ENCODE measurements at regions not wholly inside any gene's neighbourhood (a gene's known extent, or its start where the extent isn't known, plus 50 kb on each side); places are given as distances from the start of the nearest gene placed in this dataset.

DNA sequence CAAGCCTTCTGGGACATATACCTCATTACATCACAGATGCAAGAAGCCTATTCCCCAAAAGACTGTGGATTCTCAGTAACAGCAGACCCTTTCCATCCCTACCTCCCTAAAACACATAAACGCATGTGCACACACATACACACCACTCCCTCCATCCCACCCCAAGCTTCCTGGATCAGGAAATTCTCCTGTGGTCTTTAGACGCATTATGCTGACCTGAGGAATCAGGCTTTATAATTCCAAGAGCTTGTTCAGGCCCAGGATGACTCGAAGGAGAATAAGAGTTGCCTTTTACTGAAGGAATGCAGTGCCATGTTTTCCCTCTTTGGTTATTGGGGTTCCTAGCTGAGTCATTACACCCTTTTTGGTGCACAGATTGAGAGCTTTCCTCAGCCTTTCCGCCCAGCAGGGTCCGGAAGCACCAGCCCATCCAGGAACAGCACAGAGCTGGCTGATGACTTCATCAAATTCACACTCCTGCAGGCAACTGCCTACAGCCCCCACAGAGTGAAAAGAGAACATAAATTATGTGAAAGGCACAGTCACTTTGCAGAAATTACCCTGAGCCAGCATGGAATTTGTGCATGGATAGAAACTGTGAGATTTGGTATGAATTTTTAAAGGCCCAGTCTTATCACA is 385.0 kb upstream of the TRPC7 start:
- no peak for FAIRE-seq
- Histone ChIP-seq H3K4me1 (0 out of 3 replicates have a peak, but pooled peaks cover 3% of the 10 kb centered on the region), H3K9me3 (no peaks in the 10 kb centered on the region), H3K4me3 (no peak overlapping the region), H3K4me2 (no peak overlapping the region), H3K27ac (no peak overlapping the region)
- no peak for ATAC-seq
- no peak for DNase-seq (ENCODE audit: low read depth in 1 of 2, low spot score in 1 of 2)
- CTCF ChIA-PET: interaction anchor here (1.0 to 1.2 kb wide), 3 partner anchors 19 to 500 kb away, joined by 3 to 4 read pairs (median 3); no protein-coding TSS in a partner anchor
- WGBS (ENCODE audit: missing lambda C conversion rate): 39% methylated on average over 5 of the region's 5 CpGs
- POLR2A ChIA-PET: no interaction called here
- TF ChIP-seq MYC (IDR thresholded peaks at IDR 0.05; ENCODE audit: borderline replicate concordance, low read length) (no peak), E2F6 (IDR thresholded peaks at IDR 0.05; ENCODE audit: borderline replicate concordance, low read depth) (no peak), HEYL (CRISPR knock-in tag; IDR thresholded peaks at IDR 0.05) (no peak), NR3C1 (IDR thresholded peaks at IDR 0.05) (no peak), RNF2 (IDR thresholded peaks at IDR 0.05; ENCODE audit: borderline replicate concordance, low read depth) (no peak), PHF8 (IDR thresholded peaks at IDR 0.05; ENCODE audit: borderline replicate concordance, low read depth) (no peak), HOXA7 (CRISPR knock-in tag; IDR thresholded peaks at IDR 0.05) (no peak), BHLHE40 (IDR thresholded peaks at IDR 0.05; ENCODE audit: low read depth, low read length) (no peak), EHF (CRISPR knock-in tag; IDR thresholded peaks at IDR 0.05) (no peak), NFE2L2 (conservative IDR thresholded peaks at IDR 0.05; ENCODE audit: low read length) (no peak)

GRCh38 chr5:136749016-136749415 is 383.7 kb upstream of the TRPC7 start:
- DNase-seq (ENCODE audit: low read depth in 1 of 2, low spot score in 1 of 2) (no peak), ATAC-seq (no peak)
- CTCF ChIA-PET: interaction anchor here (0.7 to 1.2 kb wide), 2 partner anchors 16 to 20 kb away, joined by 3 read pairs; no protein-coding TSS in a partner anchor

More at GRCh38 chr5:136749016-136749415, 383.7 kb upstream of the TRPC7 start:
- H3K9me3 ChIP-seq: no peaks in the 10 kb centered on the region
- H3K27ac ChIP-seq: no peak overlapping the region
- WGBS (ENCODE audit: missing lambda C conversion rate): 56% methylated on average over 1 of the region's 1 CpG
- H3K4me2 ChIP-seq: no peak overlapping the region
- 0 out of 3 replicates have a peak, but pooled peaks cover 3% of the 10 kb centered on the region for H3K4me1 ChIP-seq
- POLR2A ChIA-PET: no interaction called here
- no peak for FAIRE-seq
- TF ChIP-seq RFX5 (IDR thresholded peaks at IDR 0.05): no peak
- TF ChIP-seq MYC (IDR thresholded peaks at IDR 0.05; ENCODE audit: borderline replicate concordance, low read length): no peak
- no peak for TF ChIP-seq ZSCAN20 (CRISPR knock-in tag; IDR thresholded peaks at IDR 0.05)
- TF ChIP-seq MAX (IDR thresholded peaks at IDR 0.05): no peak
- no peak for TF ChIP-seq NFE2L2 (conservative IDR thresholded peaks at IDR 0.05; ENCODE audit: low read length)
- no peak for TF ChIP-seq JUN (IDR thresholded peaks at IDR 0.05)
- TF ChIP-seq MAZ (IDR thresholded peaks at IDR 0.05; ENCODE audit: borderline replicate concordance, low read depth, low read length): no peak
- TF ChIP-seq, protein P1, sequence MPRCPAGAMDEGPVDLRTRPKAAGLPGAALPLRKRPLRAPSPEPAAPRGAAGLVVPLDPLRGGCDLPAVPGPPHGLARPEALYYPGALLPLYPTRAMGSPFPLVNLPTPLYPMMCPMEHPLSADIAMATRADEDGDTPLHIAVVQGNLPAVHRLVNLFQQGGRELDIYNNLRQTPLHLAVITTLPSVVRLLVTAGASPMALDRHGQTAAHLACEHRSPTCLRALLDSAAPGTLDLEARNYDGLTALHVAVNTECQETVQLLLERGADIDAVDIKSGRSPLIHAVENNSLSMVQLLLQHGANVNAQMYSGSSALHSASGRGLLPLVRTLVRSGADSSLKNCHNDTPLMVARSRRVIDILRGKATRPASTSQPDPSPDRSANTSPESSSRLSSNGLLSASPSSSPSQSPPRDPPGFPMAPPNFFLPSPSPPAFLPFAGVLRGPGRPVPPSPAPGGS (IDR thresholded peaks at IDR 0.05): no peak
- TF ChIP-seq EHF (CRISPR knock-in tag; IDR thresholded peaks at IDR 0.05): no peak
- TF ChIP-seq SREBF2 (IDR thresholded peaks at IDR 0.05): no peak
- TF ChIP-seq MAFK (IDR thresholded peaks at IDR 0.05; ENCODE audit: partially characterized antibody): no peak
- no peak for TF ChIP-seq PHF8 (IDR thresholded peaks at IDR 0.05; ENCODE audit: borderline replicate concordance, low read depth)
- TF ChIP-seq RNF2 (IDR thresholded peaks at IDR 0.05; ENCODE audit: borderline replicate concordance, low read depth): no peak
- TF ChIP-seq, protein P2, sequence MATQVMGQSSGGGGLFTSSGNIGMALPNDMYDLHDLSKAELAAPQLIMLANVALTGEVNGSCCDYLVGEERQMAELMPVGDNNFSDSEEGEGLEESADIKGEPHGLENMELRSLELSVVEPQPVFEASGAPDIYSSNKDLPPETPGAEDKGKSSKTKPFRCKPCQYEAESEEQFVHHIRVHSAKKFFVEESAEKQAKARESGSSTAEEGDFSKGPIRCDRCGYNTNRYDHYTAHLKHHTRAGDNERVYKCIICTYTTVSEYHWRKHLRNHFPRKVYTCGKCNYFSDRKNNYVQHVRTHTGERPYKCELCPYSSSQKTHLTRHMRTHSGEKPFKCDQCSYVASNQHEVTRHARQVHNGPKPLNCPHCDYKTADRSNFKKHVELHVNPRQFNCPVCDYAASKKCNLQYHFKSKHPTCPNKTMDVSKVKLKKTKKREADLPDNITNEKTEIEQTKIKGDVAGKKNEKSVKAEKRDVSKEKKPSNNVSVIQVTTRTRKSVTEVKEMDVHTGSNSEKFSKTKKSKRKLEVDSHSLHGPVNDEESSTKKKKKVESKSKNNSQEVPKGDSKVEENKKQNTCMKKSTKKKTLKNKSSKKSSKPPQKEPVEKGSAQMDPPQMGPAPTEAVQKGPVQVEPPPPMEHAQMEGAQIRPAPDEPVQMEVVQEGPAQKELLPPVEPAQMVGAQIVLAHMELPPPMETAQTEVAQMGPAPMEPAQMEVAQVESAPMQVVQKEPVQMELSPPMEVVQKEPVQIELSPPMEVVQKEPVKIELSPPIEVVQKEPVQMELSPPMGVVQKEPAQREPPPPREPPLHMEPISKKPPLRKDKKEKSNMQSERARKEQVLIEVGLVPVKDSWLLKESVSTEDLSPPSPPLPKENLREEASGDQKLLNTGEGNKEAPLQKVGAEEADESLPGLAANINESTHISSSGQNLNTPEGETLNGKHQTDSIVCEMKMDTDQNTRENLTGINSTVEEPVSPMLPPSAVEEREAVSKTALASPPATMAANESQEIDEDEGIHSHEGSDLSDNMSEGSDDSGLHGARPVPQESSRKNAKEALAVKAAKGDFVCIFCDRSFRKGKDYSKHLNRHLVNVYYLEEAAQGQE (IDR thresholded peaks at IDR 0.05): no peak
- H3K4me3 ChIP-seq: no peak overlapping the region

Measured in A549 (cell line).